ENCODE measurements at regions not wholly inside any gene's neighbourhood (a gene's known extent, or its start where the extent isn't known, plus 50 kb on each side); places are given as distances from the start of the nearest gene placed in this dataset.

- no peak for TF ChIP-seq POLR2AphosphoS5 (IDR thresholded peaks at IDR 0.05; ENCODE audit: low read depth, low read length)
- TF ChIP-seq SIN3A (IDR thresholded peaks at IDR 0.05; ENCODE audit: borderline replicate concordance, insufficient read depth, low read length): no peak
- TF ChIP-seq TAF1 (IDR thresholded peaks at IDR 0.05; ENCODE audit: borderline replicate concordance, insufficient read depth, low read length): no peak
Measured at GRCh38 chr1:208513799-208514198, 269.6 kb upstream of the PLXNA2 start.

All from PFSK-1 (cell line).